ENCODE measurements at regions not wholly inside any gene's neighbourhood (a gene's known extent, or its start where the extent isn't known, plus 50 kb on each side); places are given as distances from the start of the nearest gene placed in this dataset.

DNA sequence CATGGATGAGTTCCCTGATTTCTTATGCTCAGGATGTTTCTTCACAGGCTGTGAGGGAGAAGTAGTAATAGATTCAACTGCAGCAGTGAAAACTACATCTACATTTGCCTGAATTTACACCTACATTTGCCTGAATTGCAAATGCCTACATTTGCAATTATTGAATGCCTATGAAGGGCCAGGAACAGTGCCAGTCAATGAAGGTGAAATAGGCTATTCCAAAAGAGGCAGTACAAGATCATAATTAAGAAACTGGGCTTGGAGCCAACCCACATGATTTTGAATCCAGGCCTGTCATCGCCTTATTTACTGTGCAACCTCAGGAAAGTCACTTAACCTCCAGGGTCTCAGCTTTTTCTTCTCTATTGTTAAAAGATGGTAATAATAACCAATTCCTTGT is 1353.3 kb downstream of the FAM181B start:
- no peak for TF ChIP-seq YY1 (IDR thresholded peaks at IDR 0.05)
- TF ChIP-seq, protein P1, sequence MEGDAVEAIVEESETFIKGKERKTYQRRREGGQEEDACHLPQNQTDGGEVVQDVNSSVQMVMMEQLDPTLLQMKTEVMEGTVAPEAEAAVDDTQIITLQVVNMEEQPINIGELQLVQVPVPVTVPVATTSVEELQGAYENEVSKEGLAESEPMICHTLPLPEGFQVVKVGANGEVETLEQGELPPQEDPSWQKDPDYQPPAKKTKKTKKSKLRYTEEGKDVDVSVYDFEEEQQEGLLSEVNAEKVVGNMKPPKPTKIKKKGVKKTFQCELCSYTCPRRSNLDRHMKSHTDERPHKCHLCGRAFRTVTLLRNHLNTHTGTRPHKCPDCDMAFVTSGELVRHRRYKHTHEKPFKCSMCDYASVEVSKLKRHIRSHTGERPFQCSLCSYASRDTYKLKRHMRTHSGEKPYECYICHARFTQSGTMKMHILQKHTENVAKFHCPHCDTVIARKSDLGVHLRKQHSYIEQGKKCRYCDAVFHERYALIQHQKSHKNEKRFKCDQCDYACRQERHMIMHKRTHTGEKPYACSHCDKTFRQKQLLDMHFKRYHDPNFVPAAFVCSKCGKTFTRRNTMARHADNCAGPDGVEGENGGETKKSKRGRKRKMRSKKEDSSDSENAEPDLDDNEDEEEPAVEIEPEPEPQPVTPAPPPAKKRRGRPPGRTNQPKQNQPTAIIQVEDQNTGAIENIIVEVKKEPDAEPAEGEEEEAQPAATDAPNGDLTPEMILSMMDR (IDR thresholded peaks at IDR 0.05; ENCODE audit: low read depth, low read length, missing input control): no peak

All from liver (tissue), 2 donors.